NCI-H2196 (cell line): ENCODE measurements at regions not wholly inside any gene's neighbourhood (a gene's known extent, or its start where the extent isn't known, plus 50 kb on each side); places are given as distances from the start of the nearest gene placed in this dataset.

Source experiments
- DNase-seq: peaks from one replicate; lab custom pipeline; 2025; ENCODE audit not compliant: unreplicated experiment; lab: John Stamatoyannopoulos, UW

- no peak for DNase-seq
These were observed 575.8 kb upstream of the PRMT6 start for GRCh38 chr1:106480629-106481028.

GRCh38 chr1:106492880-106493279, 563.6 kb upstream of the PRMT6 start:
- DNase-seq = no peak

- no peak for DNase-seq
These were observed 561.8 kb upstream of the PRMT6 start for GRCh38 chr1:106494646-106495045.

GRCh38 chr1:106498238-106498637, 558.2 kb upstream of the PRMT6 start:
- DNase-seq = no peak

- no peak for DNase-seq
These were observed 553.8 kb upstream of the PRMT6 start for GRCh38 chr1:106502659-106503058.

GRCh38 chr1:106515375-106515774, 541.1 kb upstream of the PRMT6 start:
- no peak for DNase-seq

GRCh38 chr1:106517224-106517623, 539.2 kb upstream of the PRMT6 start:
- no peak for DNase-seq

- no peak for DNase-seq
These were observed 533.0 kb upstream of the PRMT6 start for GRCh38 chr1:106523497-106523896.

GRCh38 chr1:106524631-106525030, 531.8 kb upstream of the PRMT6 start:
- DNase-seq = no peak

- DNase-seq = no peak
These were observed 529.8 kb upstream of the PRMT6 start for GRCh38 chr1:106526650-106527049.

- DNase-seq = no peak
These were observed 521.9 kb upstream of the PRMT6 start for GRCh38 chr1:106534612-106535011.

GRCh38 chr1:106536741-106537140, 519.7 kb upstream of the PRMT6 start:
- no peak for DNase-seq

- DNase-seq = no peak
These were observed 507.7 kb upstream of the PRMT6 start for GRCh38 chr1:106548726-106549125.

GRCh38 chr1:106554294-106554693, 502.2 kb upstream of the PRMT6 start:
- DNase-seq = no peak

- DNase-seq = no peak
These were observed 500.9 kb upstream of the PRMT6 start for GRCh38 chr1:106555571-106555970.

- no peak for DNase-seq
These were observed 492.3 kb upstream of the PRMT6 start for GRCh38 chr1:106564192-106564591.

GRCh38 chr1:106568201-106568974, 488.1 kb upstream of the PRMT6 start:
- DNase-seq = no peak

- DNase-seq = no peak
These were observed 485.4 kb upstream of the PRMT6 start for GRCh38 chr1:106571109-106571508.

GRCh38 chr1:106584107-106584506, 472.4 kb upstream of the PRMT6 start:
- no peak for DNase-seq

GRCh38 chr1:106584676-106585075, 471.8 kb upstream of the PRMT6 start:
- no peak for DNase-seq

GRCh38 chr1:106600626-106601025, 455.8 kb upstream of the PRMT6 start:
- no peak for DNase-seq

GRCh38 chr1:106603616-106604015, 452.9 kb upstream of the PRMT6 start:
- no peak for DNase-seq

GRCh38 chr1:106608841-106609240, 447.6 kb upstream of the PRMT6 start:
- DNase-seq = no peak
